Amniotic stem cell (primary cell): ENCODE measurements at regions not wholly inside any gene's neighbourhood (a gene's known extent, or its start where the extent isn't known, plus 50 kb on each side); places are given as distances from the start of the nearest gene placed in this dataset.

Source experiments
- DNase-seq: peaks from one replicate; lab custom pipeline; 2025; lab: John Stamatoyannopoulos, UW

GRCh38 chr2:121897335-121897970, 142.0 kb downstream of the TSN start:
- DNase-seq: no peak

- DNase-seq: no peak
Observed at GRCh38 chr2:121898483-121898882, 143.0 kb downstream of the TSN start.

GRCh38 chr2:121900391-121900790, 144.9 kb downstream of the TSN start:
- no peak for DNase-seq

- DNase-seq: no peak
Observed at GRCh38 chr2:121902171-121902591, 146.7 kb downstream of the TSN start.

- DNase-seq: no peak
Observed at GRCh38 chr2:121902616-121903015, 147.2 kb downstream of the TSN start.

- DNase-seq: no peak
Observed at GRCh38 chr2:121903037-121903689, 147.7 kb downstream of the TSN start.

GRCh38 chr2:121904656-121905055, 149.2 kb downstream of the TSN start:
- no peak for DNase-seq

- DNase-seq: no peak
Observed at GRCh38 chr2:121905201-121905600, 149.8 kb downstream of the TSN start.

- no peak for DNase-seq
Observed at GRCh38 chr2:121906170-121906569, 150.7 kb downstream of the TSN start.

- no peak for DNase-seq
Observed at GRCh38 chr2:121907928-121908327, 152.5 kb downstream of the TSN start.

GRCh38 chr2:121910139-121910538, 154.7 kb downstream of the TSN start:
- no peak for DNase-seq

- DNase-seq: no peak
Observed at GRCh38 chr2:121911036-121911435, 155.6 kb downstream of the TSN start.

- DNase-seq: no peak
Observed at GRCh38 chr2:121917143-121917542, 161.7 kb downstream of the TSN start.

GRCh38 chr2:121918231-121918630, 162.8 kb downstream of the TSN start:
- no peak for DNase-seq

GRCh38 chr2:121919803-121920202, 164.4 kb downstream of the TSN start:
- no peak for DNase-seq

- no peak for DNase-seq
Observed at GRCh38 chr2:121925466-121925865, 170.0 kb downstream of the TSN start.

GRCh38 chr2:121943285-121943684, 187.8 kb downstream of the TSN start:
- no peak for DNase-seq

GRCh38 chr2:121944072-121944831, 188.8 kb downstream of the TSN start:
- peak; percentile 77 for DNase-seq

GRCh38 chr2:121947674-121948073, 192.2 kb downstream of the TSN start:
- DNase-seq: no peak

- DNase-seq: no peak
Observed at GRCh38 chr2:121949271-121949670, 193.8 kb downstream of the TSN start.

GRCh38 chr2:121955426-121955825, 200.0 kb downstream of the TSN start:
- no peak for DNase-seq

GRCh38 chr2:121955872-121956271, 200.4 kb downstream of the TSN start:
- DNase-seq: no peak

GRCh38 chr2:121960251-121960650, 204.8 kb downstream of the TSN start:
- no peak for DNase-seq
